ENCODE measurements at regions not wholly inside any gene's neighbourhood (a gene's known extent, or its start where the extent isn't known, plus 50 kb on each side); places are given as distances from the start of the nearest gene placed in this dataset.

GRCh38 chr5:123249446-123249845 is 160.4 kb downstream of the PRDM6 start:
- Histone ChIP-seq H3K4me1 (no peaks in the 10 kb centered on the region), H3K4me3 (no peak overlapping the region), H3K27me3 (no peaks in the 10 kb centered on the region), H3K27ac (no peak overlapping the region), H3K9me3 (no peaks in the 10 kb centered on the region), H3K36me3 (no peaks in the 10 kb centered on the region)
- WGBS, 2 donors, result 69 to 77% methylated on average over 2 of the region's 2 CpGs
- TF ChIP-seq EP300 (IDR thresholded peaks at IDR 0.05), result no peak
- no peak for TF ChIP-seq POLR2A (IDR thresholded peaks at IDR 0.05)
- no peak for TF ChIP-seq CTCF (IDR thresholded peaks at IDR 0.05)
- DNase-seq (ENCODE audit: low spot score in 2 of 2), result no peak

GRCh38 chr5:123245689-123246088 is 156.6 kb downstream of the PRDM6 start:
- H3K27ac ChIP-seq, result no peak overlapping the region
- no peak overlapping the region for H3K4me3 ChIP-seq
- DNase-seq (ENCODE audit: low spot score in 2 of 2), result no peak
- TF ChIP-seq CTCF (IDR thresholded peaks at IDR 0.05) (no peak), POLR2A (IDR thresholded peaks at IDR 0.05) (no peak), EP300 (IDR thresholded peaks at IDR 0.05) (no peak)
- WGBS, 2 donors, result 69 to 81% methylated on average over 1 of the region's 1 CpG
- H3K27me3 ChIP-seq, result no peaks in the 10 kb centered on the region
- no peaks in the 10 kb centered on the region for H3K4me1 ChIP-seq
- no peaks in the 10 kb centered on the region for H3K36me3 ChIP-seq
- no peaks in the 10 kb centered on the region for H3K9me3 ChIP-seq

GRCh38 chr5:123244458-123244857 is 155.4 kb downstream of the PRDM6 start:
- 42 to 53% methylated on average over 2 of the region's 2 CpGs for WGBS, 2 donors
- H3K36me3 ChIP-seq, result no peaks in the 10 kb centered on the region
- H3K27ac ChIP-seq, result no peak overlapping the region
- no peak for TF ChIP-seq CTCF (IDR thresholded peaks at IDR 0.05)
- TF ChIP-seq POLR2A (IDR thresholded peaks at IDR 0.05), result no peak
- no peak for TF ChIP-seq EP300 (IDR thresholded peaks at IDR 0.05)
- H3K4me3 ChIP-seq, result no peak overlapping the region
- H3K27me3 ChIP-seq, result no peaks in the 10 kb centered on the region
- no peaks in the 10 kb centered on the region for H3K4me1 ChIP-seq
- H3K9me3 ChIP-seq, result no peaks in the 10 kb centered on the region
- DNase-seq (ENCODE audit: low spot score in 2 of 2), result no peak
